ENCODE measurements at regions not wholly inside any gene's neighbourhood (a gene's known extent, or its start where the extent isn't known, plus 50 kb on each side); places are given as distances from the start of the nearest gene placed in this dataset.

GRCh38 chr3:141429371-141430035 lies 57.3 kb upstream of the RASA2 start:
- Histone ChIP-seq H3K36me3 (no peaks in the 10 kb centered on the region), H3K4me3 (no peak overlapping the region), H3K27ac (no peak overlapping the region), H3K9me3 (no peaks in the 10 kb centered on the region), H3K27me3 (no peaks in the 10 kb centered on the region), H3K4me1 (ENCODE audit: insufficient read depth) (peaks cover 21% of the 10 kb centered on the region)
- 82 to 86% (median 85%) methylated on average over 17 to 18 of the region's 18 CpGs for WGBS, 3 donors
- intact Hi-C loops (cut with DNase I): no loop called here
- TF ChIP-seq, protein P1, sequence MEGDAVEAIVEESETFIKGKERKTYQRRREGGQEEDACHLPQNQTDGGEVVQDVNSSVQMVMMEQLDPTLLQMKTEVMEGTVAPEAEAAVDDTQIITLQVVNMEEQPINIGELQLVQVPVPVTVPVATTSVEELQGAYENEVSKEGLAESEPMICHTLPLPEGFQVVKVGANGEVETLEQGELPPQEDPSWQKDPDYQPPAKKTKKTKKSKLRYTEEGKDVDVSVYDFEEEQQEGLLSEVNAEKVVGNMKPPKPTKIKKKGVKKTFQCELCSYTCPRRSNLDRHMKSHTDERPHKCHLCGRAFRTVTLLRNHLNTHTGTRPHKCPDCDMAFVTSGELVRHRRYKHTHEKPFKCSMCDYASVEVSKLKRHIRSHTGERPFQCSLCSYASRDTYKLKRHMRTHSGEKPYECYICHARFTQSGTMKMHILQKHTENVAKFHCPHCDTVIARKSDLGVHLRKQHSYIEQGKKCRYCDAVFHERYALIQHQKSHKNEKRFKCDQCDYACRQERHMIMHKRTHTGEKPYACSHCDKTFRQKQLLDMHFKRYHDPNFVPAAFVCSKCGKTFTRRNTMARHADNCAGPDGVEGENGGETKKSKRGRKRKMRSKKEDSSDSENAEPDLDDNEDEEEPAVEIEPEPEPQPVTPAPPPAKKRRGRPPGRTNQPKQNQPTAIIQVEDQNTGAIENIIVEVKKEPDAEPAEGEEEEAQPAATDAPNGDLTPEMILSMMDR (IDR thresholded peaks at IDR 0.05): no peak
- TF ChIP-seq EP300 (IDR thresholded peaks at IDR 0.05): no peak
- no peak for TF ChIP-seq POLR2A (IDR thresholded peaks at IDR 0.05)
- no peak for DNase-seq

DNA sequence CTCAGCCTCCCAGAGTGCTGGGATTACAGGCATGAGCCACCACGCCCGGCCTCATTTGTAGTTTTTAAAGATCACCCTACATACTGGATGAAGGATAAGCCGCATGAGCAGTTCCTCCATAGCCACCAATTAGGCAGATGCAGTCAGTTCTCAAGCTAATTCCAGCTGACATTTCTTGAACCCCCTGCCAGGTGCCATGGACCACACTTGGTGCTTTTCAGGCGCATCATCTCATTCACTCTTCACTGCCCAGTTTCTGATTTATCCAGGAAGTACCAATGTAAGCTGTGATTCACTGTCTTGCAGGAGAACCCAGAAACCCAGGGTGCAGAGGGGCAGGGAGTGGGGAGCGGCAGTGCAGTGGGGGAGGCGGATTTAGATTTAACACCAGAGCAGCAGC lies 56.5 kb upstream of the RASA2 start:
- intact Hi-C loops (cut with DNase I): no loop called here
- no peak overlapping the region for H3K27ac ChIP-seq
- no peak overlapping the region for H3K4me3 ChIP-seq
- no peak for DNase-seq
- WGBS, 3 donors: 94 to 97% (median 96%) methylated on average over 6 of the region's 6 CpGs
- H3K4me1 ChIP-seq (ENCODE audit: insufficient read depth): peaks cover 21% of the 10 kb centered on the region
- no peaks in the 10 kb centered on the region for H3K9me3 ChIP-seq
- no peaks in the 10 kb centered on the region for H3K27me3 ChIP-seq
- TF ChIP-seq, protein P1 (IDR thresholded peaks at IDR 0.05): no peak
- TF ChIP-seq EP300 (IDR thresholded peaks at IDR 0.05) (no peak), POLR2A (IDR thresholded peaks at IDR 0.05) (no peak)
- H3K36me3 ChIP-seq: no peaks in the 10 kb centered on the region

DNA sequence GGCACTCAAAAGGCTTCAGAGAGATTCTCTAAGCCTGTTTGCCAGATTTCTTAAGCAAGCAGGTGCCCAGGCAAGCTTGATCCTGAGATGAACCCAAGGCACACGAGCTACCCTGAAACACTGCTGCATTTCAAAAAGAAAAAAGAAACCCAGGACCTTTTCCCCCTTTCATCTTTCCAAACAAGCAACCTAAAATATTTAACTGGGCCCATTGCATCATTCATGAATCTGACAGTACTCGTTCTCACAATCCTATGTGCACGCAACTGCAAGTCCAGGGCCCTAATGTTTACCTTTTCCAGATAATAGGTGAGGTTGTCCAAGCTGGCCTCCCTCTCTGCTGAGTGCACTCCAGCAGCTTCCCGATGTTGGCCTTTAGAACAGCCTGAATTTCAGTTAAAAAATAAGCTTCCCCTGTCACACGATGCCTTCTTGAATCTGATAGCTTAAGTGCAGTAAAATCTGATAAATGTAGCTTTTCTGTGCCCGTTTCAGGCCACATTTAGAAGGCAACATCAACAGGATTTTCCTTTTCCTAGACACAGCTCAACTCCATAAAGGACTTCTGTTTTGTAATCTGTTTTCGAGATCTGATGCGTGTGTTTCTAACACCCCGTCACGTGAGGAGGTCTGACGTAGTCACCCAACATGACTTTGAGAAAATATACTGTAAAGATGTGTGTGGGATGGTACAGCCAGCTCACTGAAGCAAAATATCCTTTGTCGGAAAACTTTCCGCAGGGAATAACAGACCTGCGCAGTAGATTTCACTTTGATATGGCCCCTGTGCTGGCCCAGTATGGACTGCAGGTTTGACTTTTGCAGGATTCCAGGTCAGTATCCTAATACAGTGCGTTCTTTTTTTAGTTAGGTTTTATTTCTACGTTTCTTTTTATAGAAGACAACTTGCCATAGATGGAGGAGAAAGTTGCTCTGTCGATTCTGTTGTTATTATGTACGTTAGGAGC lies 55.1 kb upstream of the RASA2 start:
- no peak overlapping the region for H3K27ac ChIP-seq
- DNase-seq: no peak
- TF ChIP-seq EP300 (IDR thresholded peaks at IDR 0.05) (no peak), POLR2A (IDR thresholded peaks at IDR 0.05) (no peak)
- TF ChIP-seq, protein P1 (IDR thresholded peaks at IDR 0.05): no peak
- WGBS, 3 donors: 85 to 88% (median 86%) methylated on average over 18 of the region's 18 CpGs
- H3K4me3 ChIP-seq: peak overlapping the region; percentile 17
- no peaks in the 10 kb centered on the region for H3K36me3 ChIP-seq
- intact Hi-C loops (cut with DNase I): no loop called here
- no peaks in the 10 kb centered on the region for H3K9me3 ChIP-seq
- H3K4me1 ChIP-seq (ENCODE audit: insufficient read depth): peaks cover 15% of the 10 kb centered on the region
- no peaks in the 10 kb centered on the region for H3K27me3 ChIP-seq

DNA sequence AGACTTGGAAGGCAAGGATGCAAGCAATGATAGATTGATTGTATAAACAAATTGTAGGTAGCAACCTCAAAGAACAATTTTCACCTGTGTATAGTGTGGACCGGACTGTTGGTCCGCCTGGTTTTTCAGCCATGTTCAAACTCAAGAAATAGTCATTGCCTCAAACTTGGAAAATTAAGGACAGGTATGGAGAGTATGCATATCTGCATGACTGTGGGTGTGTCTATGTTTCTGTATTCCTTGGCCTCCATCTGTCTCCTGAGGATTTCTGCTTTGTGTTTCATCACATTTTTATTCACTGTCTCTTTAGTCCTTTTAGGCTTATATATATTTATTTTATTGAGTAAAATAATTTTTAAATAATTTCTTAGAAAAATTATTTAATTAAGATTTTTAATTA lies 53.9 kb upstream of the RASA2 start:
- intact Hi-C loops (cut with DNase I): no loop called here
- 94 to 100% (median 98%) methylated on average over 2 of the region's 2 CpGs for WGBS, 3 donors
- Histone ChIP-seq H3K4me3 (no peak overlapping the region), H3K4me1 (ENCODE audit: insufficient read depth) (peaks cover 9% of the 10 kb centered on the region), H3K27ac (no peak overlapping the region), H3K9me3 (no peaks in the 10 kb centered on the region), H3K36me3 (no peaks in the 10 kb centered on the region), H3K27me3 (no peaks in the 10 kb centered on the region)
- TF ChIP-seq EP300 (IDR thresholded peaks at IDR 0.05) (no peak), POLR2A (IDR thresholded peaks at IDR 0.05) (no peak)
- TF ChIP-seq, protein P1 (IDR thresholded peaks at IDR 0.05): no peak
- DNase-seq: no peak

Measured in ovary (tissue), 7 donors.